ENCODE measurements at regions not wholly inside any gene's neighbourhood (a gene's known extent, or its start where the extent isn't known, plus 50 kb on each side); places are given as distances from the start of the nearest gene placed in this dataset.

DNA sequence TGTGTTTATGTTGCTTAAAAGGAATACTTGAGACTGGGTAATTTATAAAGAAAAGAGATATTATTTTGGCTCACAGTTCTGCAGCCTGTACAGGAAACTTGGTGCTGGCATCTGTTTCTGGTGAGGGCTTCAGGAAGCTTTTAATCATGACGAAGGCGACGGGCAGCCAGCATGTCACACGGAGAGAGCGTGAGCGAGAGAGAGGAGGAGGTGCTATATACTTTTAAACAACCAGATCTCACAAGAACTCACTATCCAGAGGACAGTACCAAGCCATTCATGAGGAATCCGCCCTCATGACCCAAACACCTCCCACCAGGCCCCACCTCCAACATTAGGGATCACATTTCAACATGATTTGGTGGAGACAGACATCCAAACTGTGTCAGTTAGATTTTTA is 163.4 kb upstream of the TSC22D1 start:
- TF ChIP-seq, protein P1, sequence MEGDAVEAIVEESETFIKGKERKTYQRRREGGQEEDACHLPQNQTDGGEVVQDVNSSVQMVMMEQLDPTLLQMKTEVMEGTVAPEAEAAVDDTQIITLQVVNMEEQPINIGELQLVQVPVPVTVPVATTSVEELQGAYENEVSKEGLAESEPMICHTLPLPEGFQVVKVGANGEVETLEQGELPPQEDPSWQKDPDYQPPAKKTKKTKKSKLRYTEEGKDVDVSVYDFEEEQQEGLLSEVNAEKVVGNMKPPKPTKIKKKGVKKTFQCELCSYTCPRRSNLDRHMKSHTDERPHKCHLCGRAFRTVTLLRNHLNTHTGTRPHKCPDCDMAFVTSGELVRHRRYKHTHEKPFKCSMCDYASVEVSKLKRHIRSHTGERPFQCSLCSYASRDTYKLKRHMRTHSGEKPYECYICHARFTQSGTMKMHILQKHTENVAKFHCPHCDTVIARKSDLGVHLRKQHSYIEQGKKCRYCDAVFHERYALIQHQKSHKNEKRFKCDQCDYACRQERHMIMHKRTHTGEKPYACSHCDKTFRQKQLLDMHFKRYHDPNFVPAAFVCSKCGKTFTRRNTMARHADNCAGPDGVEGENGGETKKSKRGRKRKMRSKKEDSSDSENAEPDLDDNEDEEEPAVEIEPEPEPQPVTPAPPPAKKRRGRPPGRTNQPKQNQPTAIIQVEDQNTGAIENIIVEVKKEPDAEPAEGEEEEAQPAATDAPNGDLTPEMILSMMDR (IDR thresholded peaks at IDR 0.05; ENCODE audit: low read depth, low read length) = no peak
- no peak for TF ChIP-seq EZH2phosphoT487 (IDR thresholded peaks at IDR 0.05; ENCODE audit: low read depth)
